IMR-90 (cell line): ENCODE measurements at regions not wholly inside any gene's neighbourhood (a gene's known extent, or its start where the extent isn't known, plus 50 kb on each side); places are given as distances from the start of the nearest gene placed in this dataset.

Source experiments
- ATAC-seq: fragments of 200-7000 bp; cut with Tn5 transposase; 2 replicates; pipeline ENCODE4 v1.9.1; 2020; ENCODE audit warnings: low read depth, mild to moderate bottlenecking, moderate library complexity
- BruUV-seq: library from RNA; stranded (reverse); fragments of 400-500 nt; replicated peaks from 2 replicates; lab custom pipeline; 2021; lab: Mats Ljungman, UMichigan
- CTCF ChIA-PET: fragments of 300-600 bp; formaldehyde crosslinking; extraction: SDS; loops from one replicate; lab custom pipeline; 2021; ENCODE audit warnings: antibody characterized with exemption; lab: Yijun Ruan, JAX
- POLR2A ChIA-PET: fragments of 300-600 bp; sonication (Branson Sonifier 250); formaldehyde crosslinking; loops from one replicate; lab custom pipeline; 2022; ENCODE audit warnings: antibody characterized with exemption; ENCODE audit not compliant: unreplicated experiment; lab: Charles Lee
- DNase-seq: peaks from one replicate; pipeline ENCODE4 v3.0.0; 2013
- H2AFZ ChIP-seq: replicated peaks from 2 replicates; pipeline ENCODE3; 2013; ENCODE audit warnings: low read length, mild to moderate bottlenecking; ENCODE audit not compliant: poor library complexity
- H2AK5ac ChIP-seq: 2 replicates; pipeline ENCODE4 v1.6.1; 2013; ENCODE audit warnings: low read depth, low read length, inconsistent platforms
- H2AK9ac ChIP-seq: replicated peaks from 2 replicates; pipeline ENCODE3; 2013; ENCODE audit warnings: mild to moderate bottlenecking, low read depth, low read length, moderate library complexity; ENCODE audit not compliant: poor library complexity
- H2BK120ac ChIP-seq: 2 replicates; pipeline ENCODE4 v1.6.1; 2013; ENCODE audit warnings: low read depth, low read length, inconsistent platforms
- H2BK15ac ChIP-seq: 3 replicates; pipeline ENCODE4 v1.6.1; 2013; ENCODE audit warnings: low read depth, low read length, inconsistent platforms
- H2BK20ac ChIP-seq: 2 replicates; pipeline ENCODE4 v1.6.1; 2013; ENCODE audit warnings: low read depth, mild to moderate bottlenecking, inconsistent platforms, low read length, moderate library complexity
- H2BK5ac ChIP-seq: 2 replicates; pipeline ENCODE4 v1.6.1; 2013; ENCODE audit warnings: mild to moderate bottlenecking, low read depth, low read length, inconsistent platforms; ENCODE audit not compliant: poor library complexity, severe bottlenecking
- H3K14ac ChIP-seq: replicated peaks from 2 replicates; pipeline ENCODE4 v1.6.1; 2013; ENCODE audit warnings: low read depth, low read length, inconsistent platforms
- H3K18ac ChIP-seq: 2 replicates; pipeline ENCODE4 v1.6.1; 2013; ENCODE audit warnings: low read depth, low read length, control low read depth
- H3K23ac ChIP-seq: 2 replicates; pipeline ENCODE4 v1.6.1; 2013; ENCODE audit warnings: low read depth, low read length, inconsistent platforms
- H3K27ac ChIP-seq: 2 replicates; pipeline ENCODE4 v1.5.1; 2013; ENCODE audit warnings: mild to moderate bottlenecking, control low read depth, low read length; ENCODE audit not compliant: insufficient read depth
- H3K27me3 ChIP-seq: 2 replicates; pipeline ENCODE4 v1.6.1; 2013; ENCODE audit warnings: low read length; ENCODE audit not compliant: control insufficient read depth, insufficient read depth
- H3K36me3 ChIP-seq: 2 replicates; pipeline ENCODE4 v1.6.1; 2013; ENCODE audit warnings: low read length, mixed read lengths; ENCODE audit not compliant: control insufficient read depth, insufficient read depth
- H3K4ac ChIP-seq: 2 replicates; pipeline ENCODE4 v1.6.1; 2013; ENCODE audit warnings: low read depth, low read length, inconsistent platforms
- H3K4me1 ChIP-seq: 2 replicates; pipeline ENCODE4 v1.6.1; 2013; ENCODE audit warnings: low read length, mixed read lengths; ENCODE audit not compliant: control insufficient read depth, insufficient read depth
- H3K4me2 ChIP-seq: 2 replicates; pipeline ENCODE4 v1.6.1; 2013; ENCODE audit warnings: low read depth, mild to moderate bottlenecking, control low read depth, low read length, moderate library complexity
- H3K4me3 ChIP-seq: 2 replicates; pipeline ENCODE4 v1.5.1; 2013; ENCODE audit warnings: low read depth, mild to moderate bottlenecking, control low read depth, low read length, moderate library complexity; ENCODE audit not compliant: insufficient read depth
- H3K56ac ChIP-seq: 2 replicates; pipeline ENCODE4 v1.6.1; 2013; ENCODE audit warnings: low read length, inconsistent platforms; ENCODE audit not compliant: insufficient read depth; ENCODE audit errors: extremely low read depth
- H3K79me1 ChIP-seq, 2 experiments: 2 replicates each; pipeline ENCODE4 v1.6.1; 2013; ENCODE audit warnings: low read length in 2 of 2, inconsistent platforms in 1 of 2, low read depth in 1 of 2
- H3K9ac ChIP-seq: 2 replicates; pipeline ENCODE4 v1.6.1; 2013; ENCODE audit warnings: low read depth, low read length, control low read depth
- H3K9me1 ChIP-seq: 2 replicates; pipeline ENCODE4 v1.6.1; 2013; ENCODE audit warnings: low read length, inconsistent platforms; ENCODE audit not compliant: insufficient read depth
- H3K9me3 ChIP-seq: 2 replicates; pipeline ENCODE4 v1.6.1; 2013; ENCODE audit warnings: low read length; ENCODE audit not compliant: control insufficient read depth, insufficient read depth
- H4K20me1 ChIP-seq: 2 replicates; pipeline ENCODE4 v1.6.1; 2013; ENCODE audit warnings: low read length, inconsistent platforms; ENCODE audit not compliant: insufficient read depth
- H4K5ac ChIP-seq: 2 replicates; pipeline ENCODE4 v1.6.1; 2013; ENCODE audit warnings: mild to moderate bottlenecking, low read depth, low read length, control low read depth
- H4K8ac ChIP-seq, 2 experiments: 2 replicates each; pipeline ENCODE4 v1.6.1; 2013; ENCODE audit warnings: low read depth in 2 of 2, low read length in 2 of 2, control low read depth in 1 of 2, inconsistent platforms in 1 of 2
- H4K91ac ChIP-seq: 2 replicates; pipeline ENCODE4 v1.6.1; 2013; ENCODE audit warnings: low read depth, low read length, inconsistent platforms; ENCODE audit not compliant: insufficient read depth
- NFE2L2 ChIP-seq: fragments of 150-350 bp; IDR thresholded peaks from 2 replicates; pipeline ENCODE4 v1.6.1; 2016; ENCODE audit warnings: low read depth, mild to moderate bottlenecking, low read length
- RAD21 ChIP-seq: IDR thresholded peaks from 2 replicates; pipeline ENCODE4 v1.6.1; 2012; ENCODE audit warnings: low read length, improper control_type of control experiment
- WGBS, 2 experiments: methylation state at CpG; one replicate each; pipeline versions ENCODE4 v1.1.5 to v1.1.7; 2013; ENCODE audit warnings: missing lambda C conversion rate in 2 of 2; ENCODE audit not compliant: insufficient read length in 1 of 2; ENCODE audit errors: extremely low coverage in 2 of 2; 5-methylcytosine and 5-hydroxymethylcytosine counted together
- dilution Hi-C: fragments of 300-500 bp; cut with HindIII; formaldehyde crosslinking; loops from one replicate; pipeline ENCODE4 v1.14.3; 2018; ENCODE audit warnings: low sequenced_read_pairs; ENCODE audit not compliant: unreplicated experiment
- in situ Hi-C: fragments of 300-500 bp; cut with MboI; formaldehyde crosslinking; loops from 3 replicates; pipeline ENCODE4 v1.14.3; 2019; ENCODE audit warnings: low sequenced_read_pairs, inconsistent platforms, mixed read lengths
- intact Hi-C: fragments of 100-400 bp; cut with micrococcal nuclease; formaldehyde crosslinking; loops from 2 replicates; pipeline ENCODE4 v1.10.0; 2022

DNA sequence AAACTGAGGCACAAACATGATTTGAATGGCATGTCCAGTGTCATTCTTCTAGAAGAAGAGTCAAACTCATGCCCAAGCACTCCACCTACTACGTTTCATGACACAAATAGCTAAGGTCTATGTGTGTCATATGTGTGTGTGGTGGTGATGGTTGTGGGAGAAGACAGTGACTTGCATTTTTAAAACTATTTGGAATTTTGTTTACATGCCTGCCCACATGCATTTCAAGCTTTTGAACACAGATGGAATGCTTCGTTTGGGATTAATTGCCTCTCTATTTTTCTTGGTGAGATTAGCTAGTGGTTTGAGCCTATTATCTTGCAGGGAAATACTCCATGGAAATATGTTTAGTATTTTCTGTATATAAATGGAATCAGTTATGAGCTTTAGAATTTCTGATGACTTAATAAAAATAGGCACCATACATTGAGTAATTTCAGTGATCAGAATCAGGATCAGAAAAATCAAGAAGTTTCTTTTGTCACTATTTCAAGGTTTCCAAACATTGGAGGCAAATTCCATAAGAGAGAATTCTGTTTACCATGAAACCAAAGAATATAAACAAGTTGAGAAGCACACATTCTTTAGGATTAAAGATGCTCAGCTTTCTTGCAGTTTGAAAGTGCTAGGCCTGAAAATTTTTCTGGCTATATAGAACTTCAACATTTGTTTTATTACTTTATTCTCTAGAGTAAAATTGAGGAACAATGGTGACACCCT is 260.3 kb upstream of the SEMA6A start:
- intact Hi-C loops (no loop called here), in situ Hi-C loops (no loop called here), dilution Hi-C loops (no loop called here)
- Histone ChIP-seq H2BK20ac (no peak overlapping the region), H3K9me1 (no peaks in the 10 kb centered on the region), H3K27ac (no peak overlapping the region), H3K4ac (no peak overlapping the region), H2AK5ac (no peak overlapping the region), H2BK120ac (no peak overlapping the region), H3K14ac (no peak overlapping the region), H3K4me3 (no peak overlapping the region), H4K8ac (no peak overlapping the region), H3K36me3 (no peaks in the 10 kb centered on the region), H3K27me3 (no peaks in the 10 kb centered on the region), H2AK9ac (no peak overlapping the region), H2BK5ac (no peak overlapping the region), H4K20me1 (no peaks in the 10 kb centered on the region), H3K18ac (no peak overlapping the region), H2AFZ (no peak overlapping the region), H4K5ac (no peak overlapping the region), H2BK15ac (no peak overlapping the region), H3K56ac (no peak overlapping the region), H3K9me3 (peaks cover 8% of the 10 kb centered on the region), H3K4me1 (no peaks in the 10 kb centered on the region), H3K23ac (no peak overlapping the region), H4K91ac (no peak overlapping the region), H3K9ac (no peak overlapping the region), H3K4me2 (no peak overlapping the region), H3K79me1 (no peaks in the 10 kb centered on the region)
- WGBS, 2 experiments: no CpG with 5 or more reads among the region's 2 CpGs
- CTCF ChIA-PET: interaction anchor here (0.6 kb wide), 1 partner anchor 769 kb away, joined by 3 read pairs; no protein-coding TSS in a partner anchor
- DNase-seq (no peak), ATAC-seq (no peak)
- POLR2A ChIA-PET: interaction anchor here (0.7 kb wide), 1 partner anchor 159 kb away, joined by 11 read pairs; no protein-coding TSS in a partner anchor
- peak; percentile 31; the same call in 1 of the 2 replicates for TF ChIP-seq NFE2L2
- no peak for TF ChIP-seq RAD21
- BruUV-seq: no TSS peak
